Neural cell (in vitro differentiated cells): ENCODE measurements at regions not wholly inside any gene's neighbourhood (a gene's known extent, or its start where the extent isn't known, plus 50 kb on each side); places are given as distances from the start of the nearest gene placed in this dataset.

Experiments used
- EP300 ChIP-seq: fragments of 450-650 bp; conservative IDR thresholded peaks from 2 replicates; pipeline ENCODE4 v1.6.1; 2014; ENCODE audit warnings: antibody characterized with exemption, mild to moderate bottlenecking, moderate library complexity; ENCODE audit not compliant: poor library complexity, severe bottlenecking
- EZH2 ChIP-seq: fragments of 200-600, 300-800 bp; shearing (Covaris generic), sonication (generic); IDR thresholded peaks from 2 replicates; pipeline ENCODE4 v1.6.1; 2014; ENCODE audit warnings: antibody characterized with exemption, low read length, borderline replicate concordance, mild to moderate bottlenecking; ENCODE audit not compliant: insufficient read depth, poor library complexity, severe bottlenecking
- MXI1 ChIP-seq: fragments of 450-650 bp; conservative IDR thresholded peaks from 2 replicates; pipeline ENCODE4 v1.6.1; 2014; ENCODE audit warnings: antibody characterized with exemption, mild to moderate bottlenecking; ENCODE audit not compliant: poor library complexity, severe bottlenecking
- POLR2AphosphoS5 ChIP-seq: IDR thresholded peaks from 2 replicates; pipeline ENCODE4 v1.6.1; 2012
- RAD21 ChIP-seq: fragments of 450-650 bp; conservative IDR thresholded peaks from 2 replicates; pipeline ENCODE4 v1.6.1; 2014; ENCODE audit warnings: antibody characterized with exemption, mild to moderate bottlenecking, moderate library complexity
- SMC3 ChIP-seq: fragments of 450-650 bp; conservative IDR thresholded peaks from 2 replicates; pipeline ENCODE4 v1.6.1; 2014; ENCODE audit warnings: antibody characterized with exemption, mild to moderate bottlenecking, moderate library complexity; ENCODE audit not compliant: poor library complexity
- TAF1 ChIP-seq: IDR thresholded peaks from 2 replicates; pipeline ENCODE4 v1.6.1; 2012; ENCODE audit warnings: low read depth
- TF ChIP-seq, protein P1 (sequence below): fragments of 450-650 bp; IDR thresholded peaks from 2 replicates; pipeline ENCODE4 v1.5.1; 2014; ENCODE audit warnings: antibody characterized with exemption, mild to moderate bottlenecking, moderate library complexity; ENCODE audit not compliant: poor library complexity, severe bottlenecking
- TF ChIP-seq, protein P2 (sequence below): IDR thresholded peaks from 2 replicates; pipeline ENCODE4 v1.6.1; 2012; ENCODE audit warnings: borderline replicate concordance

DNA sequence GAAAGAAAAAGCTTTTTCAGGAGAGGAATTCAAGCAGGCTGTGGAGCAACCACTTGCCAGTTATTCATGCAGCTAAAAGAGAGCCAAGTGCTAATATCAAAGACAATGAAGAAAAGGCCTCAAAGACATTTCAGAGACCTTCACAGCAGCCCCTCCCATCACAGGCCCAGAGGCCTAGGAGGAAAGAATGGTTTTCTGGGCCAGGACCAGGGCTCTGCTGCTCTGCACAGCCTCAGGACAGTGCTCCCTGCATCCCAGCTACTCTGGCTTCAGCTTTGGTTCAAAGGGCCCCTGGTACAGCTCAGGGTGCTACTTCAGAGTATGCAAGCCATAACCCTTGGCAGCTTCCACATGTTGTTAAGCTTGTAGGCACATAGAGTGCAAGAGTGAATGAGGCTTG, 119.5 kb downstream of the MSTN start:
- TF ChIP-seq, protein P1, sequence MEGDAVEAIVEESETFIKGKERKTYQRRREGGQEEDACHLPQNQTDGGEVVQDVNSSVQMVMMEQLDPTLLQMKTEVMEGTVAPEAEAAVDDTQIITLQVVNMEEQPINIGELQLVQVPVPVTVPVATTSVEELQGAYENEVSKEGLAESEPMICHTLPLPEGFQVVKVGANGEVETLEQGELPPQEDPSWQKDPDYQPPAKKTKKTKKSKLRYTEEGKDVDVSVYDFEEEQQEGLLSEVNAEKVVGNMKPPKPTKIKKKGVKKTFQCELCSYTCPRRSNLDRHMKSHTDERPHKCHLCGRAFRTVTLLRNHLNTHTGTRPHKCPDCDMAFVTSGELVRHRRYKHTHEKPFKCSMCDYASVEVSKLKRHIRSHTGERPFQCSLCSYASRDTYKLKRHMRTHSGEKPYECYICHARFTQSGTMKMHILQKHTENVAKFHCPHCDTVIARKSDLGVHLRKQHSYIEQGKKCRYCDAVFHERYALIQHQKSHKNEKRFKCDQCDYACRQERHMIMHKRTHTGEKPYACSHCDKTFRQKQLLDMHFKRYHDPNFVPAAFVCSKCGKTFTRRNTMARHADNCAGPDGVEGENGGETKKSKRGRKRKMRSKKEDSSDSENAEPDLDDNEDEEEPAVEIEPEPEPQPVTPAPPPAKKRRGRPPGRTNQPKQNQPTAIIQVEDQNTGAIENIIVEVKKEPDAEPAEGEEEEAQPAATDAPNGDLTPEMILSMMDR: no peak
- TF ChIP-seq RAD21 (no peak), EZH2 (no peak), POLR2AphosphoS5 (no peak), SMC3 (no peak), EP300 (no peak), TAF1 (no peak), MXI1 (no peak)
- TF ChIP-seq, protein P2, sequence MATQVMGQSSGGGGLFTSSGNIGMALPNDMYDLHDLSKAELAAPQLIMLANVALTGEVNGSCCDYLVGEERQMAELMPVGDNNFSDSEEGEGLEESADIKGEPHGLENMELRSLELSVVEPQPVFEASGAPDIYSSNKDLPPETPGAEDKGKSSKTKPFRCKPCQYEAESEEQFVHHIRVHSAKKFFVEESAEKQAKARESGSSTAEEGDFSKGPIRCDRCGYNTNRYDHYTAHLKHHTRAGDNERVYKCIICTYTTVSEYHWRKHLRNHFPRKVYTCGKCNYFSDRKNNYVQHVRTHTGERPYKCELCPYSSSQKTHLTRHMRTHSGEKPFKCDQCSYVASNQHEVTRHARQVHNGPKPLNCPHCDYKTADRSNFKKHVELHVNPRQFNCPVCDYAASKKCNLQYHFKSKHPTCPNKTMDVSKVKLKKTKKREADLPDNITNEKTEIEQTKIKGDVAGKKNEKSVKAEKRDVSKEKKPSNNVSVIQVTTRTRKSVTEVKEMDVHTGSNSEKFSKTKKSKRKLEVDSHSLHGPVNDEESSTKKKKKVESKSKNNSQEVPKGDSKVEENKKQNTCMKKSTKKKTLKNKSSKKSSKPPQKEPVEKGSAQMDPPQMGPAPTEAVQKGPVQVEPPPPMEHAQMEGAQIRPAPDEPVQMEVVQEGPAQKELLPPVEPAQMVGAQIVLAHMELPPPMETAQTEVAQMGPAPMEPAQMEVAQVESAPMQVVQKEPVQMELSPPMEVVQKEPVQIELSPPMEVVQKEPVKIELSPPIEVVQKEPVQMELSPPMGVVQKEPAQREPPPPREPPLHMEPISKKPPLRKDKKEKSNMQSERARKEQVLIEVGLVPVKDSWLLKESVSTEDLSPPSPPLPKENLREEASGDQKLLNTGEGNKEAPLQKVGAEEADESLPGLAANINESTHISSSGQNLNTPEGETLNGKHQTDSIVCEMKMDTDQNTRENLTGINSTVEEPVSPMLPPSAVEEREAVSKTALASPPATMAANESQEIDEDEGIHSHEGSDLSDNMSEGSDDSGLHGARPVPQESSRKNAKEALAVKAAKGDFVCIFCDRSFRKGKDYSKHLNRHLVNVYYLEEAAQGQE: no peak
